Urinary bladder (tissue), 3 donors: ENCODE measurements at regions not wholly inside any gene's neighbourhood (a gene's known extent, or its start where the extent isn't known, plus 50 kb on each side); places are given as distances from the start of the nearest gene placed in this dataset.
"Not testable (repeated sequence)": the region's sequence is repeated elsewhere in the genome, so short reads cannot be mapped to it uniquely, and the experiment has no call there.

Experiments used
- DNase-seq: peaks from one replicate; pipeline ENCODE4 v3.0.0-alpha.2; 2015; ENCODE audit errors: extremely low spot score
- H3K27ac ChIP-seq: one replicate; pipeline ENCODE4 v1.5.1; 2013; ENCODE audit warnings: low read depth, mild to moderate bottlenecking, moderate library complexity
- H3K36me3 ChIP-seq: one replicate; pipeline ENCODE4 v1.6.1; 2013; ENCODE audit warnings: mild to moderate bottlenecking, moderate library complexity; ENCODE audit not compliant: insufficient read depth
- H3K4me1 ChIP-seq: one replicate; pipeline ENCODE4 v1.6.1; 2013; ENCODE audit warnings: mild to moderate bottlenecking, moderate library complexity; ENCODE audit not compliant: insufficient read depth
- H3K4me3 ChIP-seq: one replicate; pipeline ENCODE4 v1.5.1; 2013; ENCODE audit warnings: low read depth, low read length
- WGBS: extraction: QIAGEN DNeasy Blood & Tissue Kit; methylation state at CpG from one replicate; pipeline ENCODE4 v1.1.7; 2013; 5-methylcytosine and 5-hydroxymethylcytosine counted together
- donor health status: healthy with polysubstance abuse.
- donor health status: healthy.

GRCh38 chr6:130603391-130603790 is 223.8 kb upstream of the SMLR1 start:
- Histone ChIP-seq H3K27ac (no peak overlapping the region), H3K36me3 (no peaks in the 10 kb centered on the region), H3K4me3 (no peak overlapping the region), H3K4me1 (no peaks in the 10 kb centered on the region)
- WGBS, result 97% methylated on average over 3 of the region's 3 CpGs
- no peak for DNase-seq

DNA sequence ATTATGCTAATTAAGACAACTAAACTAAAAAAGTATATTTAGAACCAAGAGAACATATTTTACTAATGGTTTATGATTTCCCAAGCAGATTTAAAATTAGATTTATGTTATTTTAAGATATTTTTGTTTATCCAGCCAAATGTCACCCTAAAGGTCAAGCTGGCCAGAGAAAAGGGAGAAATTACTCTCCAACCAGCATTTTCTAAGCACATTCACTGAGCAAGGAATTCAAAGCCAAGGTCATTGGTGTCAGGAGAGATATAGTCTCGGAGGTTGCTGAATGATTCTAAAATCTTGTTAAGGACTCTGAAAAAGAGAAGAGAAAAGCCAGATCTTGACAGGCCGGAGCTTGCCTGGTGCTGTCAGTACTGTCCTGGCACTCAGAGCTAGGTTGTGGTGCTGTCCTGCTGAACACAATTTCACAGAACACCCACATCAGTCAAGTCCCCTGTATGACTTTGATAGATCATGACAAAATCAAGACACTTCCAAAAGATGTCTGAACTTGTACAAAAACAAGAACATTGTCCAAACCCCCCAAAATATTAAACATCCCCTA is 222.3 kb upstream of the SMLR1 start:
- DNase-seq, result no peak
- 42% methylated on average over 2 of the region's 2 CpGs for WGBS

GRCh38 chr6:130610303-130610702 is 216.9 kb upstream of the SMLR1 start:
- H3K27ac ChIP-seq, result no peak overlapping the region
- H3K4me1 ChIP-seq, result no peaks in the 10 kb centered on the region
- no peak overlapping the region for H3K4me3 ChIP-seq
- no peaks in the 10 kb centered on the region for H3K36me3 ChIP-seq
- no peak for DNase-seq
- WGBS, result 64% methylated on average over 2 of the region's 2 CpGs

More for the DNA sequence above, 222.3 kb upstream of the SMLR1 start:
- H3K36me3 ChIP-seq, result no peaks in the 10 kb centered on the region
- no peak overlapping the region for H3K4me3 ChIP-seq
- H3K27ac ChIP-seq, result no peak overlapping the region
- H3K4me1 ChIP-seq, result no peaks in the 10 kb centered on the region

GRCh38 chr6:130611366-130611765 is 215.8 kb upstream of the SMLR1 start:
- WGBS, result 86% methylated on average over 7 of the region's 7 CpGs
- Histone ChIP-seq H3K27ac (no peak overlapping the region), H3K4me3 (no peak overlapping the region), H3K36me3 (no peaks in the 10 kb centered on the region), H3K4me1 (no peaks in the 10 kb centered on the region)
- no peak for DNase-seq

- 96% methylated on average over 7 of the region's 7 CpGs for WGBS
- no peak for DNase-seq
- H3K4me1 ChIP-seq, result no peaks in the 10 kb centered on the region
Measured at GRCh38 chr6:130613176-130613575, 214.0 kb upstream of the SMLR1 start.

GRCh38 chr6:130615816-130616215 is 211.4 kb upstream of the SMLR1 start:
- H3K4me3 ChIP-seq, result no peak overlapping the region
- DNase-seq, result no peak
- no peaks in the 10 kb centered on the region for H3K36me3 ChIP-seq
- WGBS, result 93% methylated on average over 1 of the region's 1 CpG
- H3K27ac ChIP-seq, result no peak overlapping the region
- no peaks in the 10 kb centered on the region for H3K4me1 ChIP-seq

More at GRCh38 chr6:130613176-130613575, 214.0 kb upstream of the SMLR1 start:
- H3K4me3 ChIP-seq, result no peak overlapping the region
- H3K36me3 ChIP-seq, result no peaks in the 10 kb centered on the region
- H3K27ac ChIP-seq, result no peak overlapping the region

- no peak overlapping the region for H3K27ac ChIP-seq
- no peaks in the 10 kb centered on the region for H3K36me3 ChIP-seq
- WGBS, result 60% methylated on average over 2 of the region's 2 CpGs
Measured at GRCh38 chr6:130617658-130618057, 209.5 kb upstream of the SMLR1 start.

GRCh38 chr6:130618806-130619205 is 208.4 kb upstream of the SMLR1 start:
- 54% methylated on average over 5 of the region's 5 CpGs for WGBS
- H3K4me3 ChIP-seq, H3K36me3 ChIP-seq, H3K4me1 ChIP-seq, DNase-seq, H3K27ac ChIP-seq: not testable (repeated sequence)

More at GRCh38 chr6:130617658-130618057, 209.5 kb upstream of the SMLR1 start:
- Histone ChIP-seq H3K4me1 (no peaks in the 10 kb centered on the region), H3K4me3 (no peak overlapping the region)
- DNase-seq, result no peak

DNA sequence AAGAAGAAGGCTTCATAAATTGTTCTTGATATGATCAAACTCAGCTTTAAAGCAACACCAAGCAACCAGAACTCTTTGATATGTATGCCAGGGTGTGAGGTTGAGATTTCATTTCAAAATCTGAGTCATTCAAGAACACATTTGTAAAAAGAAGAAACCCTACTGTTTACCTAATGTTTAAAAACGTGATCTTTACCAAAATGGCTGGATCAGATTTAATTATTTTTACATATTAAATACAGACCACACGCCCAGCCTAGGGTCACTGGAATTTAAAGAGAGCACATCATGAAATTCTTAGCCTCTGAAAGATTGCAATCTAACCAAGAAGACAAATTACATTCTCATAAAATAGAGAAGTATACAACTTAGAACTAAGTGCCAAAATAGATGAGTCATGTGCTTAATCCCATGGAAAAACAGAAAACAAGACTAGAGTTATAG is 206.8 kb upstream of the SMLR1 start:
- Histone ChIP-seq H3K36me3 (no peaks in the 10 kb centered on the region), H3K4me3 (no peak overlapping the region), H3K4me1 (no peaks in the 10 kb centered on the region), H3K27ac (no peak overlapping the region)
- DNase-seq, result no peak
- 27% methylated on average over 2 of the region's 2 CpGs for WGBS

DNA sequence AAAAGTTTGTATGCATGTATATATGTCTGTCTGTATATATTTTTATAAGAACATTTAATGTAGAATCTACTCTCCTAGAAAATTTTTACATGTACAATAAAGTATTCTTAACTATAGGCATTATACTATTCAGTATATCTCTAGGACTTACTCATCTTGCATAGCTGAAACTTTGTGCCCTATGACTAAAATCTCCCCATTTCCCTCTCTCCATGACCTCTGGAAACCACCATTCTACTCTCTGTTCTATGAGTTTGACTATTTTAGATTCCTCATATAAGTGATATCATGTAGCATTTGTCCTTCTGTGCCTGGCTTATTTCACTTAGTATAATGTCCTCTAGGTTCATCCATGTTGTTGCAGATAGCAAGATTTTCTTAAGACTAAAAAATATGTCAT is 205.1 kb upstream of the SMLR1 start:
- DNase-seq, result no peak
- Histone ChIP-seq H3K27ac (no peak overlapping the region), H3K36me3 (no peaks in the 10 kb centered on the region), H3K4me1 (no peaks in the 10 kb centered on the region), H3K4me3 (no peak overlapping the region)

GRCh38 chr6:130624046-130624445 is 203.2 kb upstream of the SMLR1 start:
- 96% methylated on average over 2 of the region's 2 CpGs for WGBS
- Histone ChIP-seq H3K4me3 (no peak overlapping the region), H3K27ac (no peak overlapping the region), H3K4me1 (no peaks in the 10 kb centered on the region), H3K36me3 (no peaks in the 10 kb centered on the region)
- DNase-seq, result no peak

DNA sequence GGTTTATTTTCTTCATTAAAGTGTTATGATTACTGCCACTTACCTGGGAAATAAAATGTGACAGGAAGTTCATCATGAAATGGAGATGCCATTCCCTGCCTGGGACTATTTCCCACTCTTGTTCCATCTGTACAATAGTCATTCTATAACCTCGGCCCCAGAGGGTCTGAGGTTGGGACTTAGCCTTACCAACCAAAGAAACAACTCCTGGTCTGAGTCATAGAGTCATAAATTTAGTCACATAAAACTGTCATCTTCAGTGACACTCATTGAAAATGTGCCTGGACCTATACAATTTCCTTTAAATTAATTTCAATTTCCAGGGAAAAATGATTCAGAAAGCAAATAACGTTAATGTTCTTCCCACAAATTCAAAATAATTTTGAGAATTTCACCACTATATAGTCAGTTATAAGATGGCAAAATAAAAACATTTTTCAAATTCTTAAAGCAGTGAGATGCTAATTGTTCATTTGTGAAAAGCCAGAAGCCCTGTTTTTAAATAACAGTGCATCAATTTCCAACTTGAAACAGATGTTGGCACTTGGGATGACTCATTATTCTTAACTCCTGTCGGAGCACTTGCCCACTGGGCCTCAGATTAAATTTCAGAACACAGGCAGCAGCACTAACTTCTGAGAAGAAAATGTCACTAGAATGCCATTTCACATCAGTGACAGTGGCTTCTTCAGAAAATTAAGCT is 201.2 kb upstream of the SMLR1 start:
- no peaks in the 10 kb centered on the region for H3K36me3 ChIP-seq
- no peaks in the 10 kb centered on the region for H3K4me1 ChIP-seq
- no peak overlapping the region for H3K4me3 ChIP-seq
- H3K27ac ChIP-seq, result no peak overlapping the region
- WGBS, result 49% methylated on average over 3 of the region's 3 CpGs
- DNase-seq, result no peak

DNA sequence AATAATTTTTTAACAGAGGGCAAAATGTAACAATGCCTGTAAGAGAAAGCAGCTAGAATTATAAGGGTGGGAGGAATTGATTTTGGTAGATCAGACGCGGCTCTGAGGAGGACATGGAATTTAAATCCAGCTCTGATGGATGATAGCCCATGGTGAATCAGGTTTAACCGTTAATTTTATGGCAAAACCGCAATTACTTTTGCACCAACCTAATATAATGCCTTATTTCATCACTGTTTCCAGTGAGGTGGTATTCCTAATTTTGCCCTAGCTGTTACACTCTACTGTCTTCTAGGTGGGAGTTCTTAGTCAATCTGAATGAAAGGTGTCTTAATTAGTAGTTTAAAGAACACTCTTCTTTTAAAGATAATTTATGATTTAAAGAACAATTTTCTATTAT is 198.3 kb upstream of the SMLR1 start:
- WGBS, result 97% methylated on average over 4 of the region's 4 CpGs
- Histone ChIP-seq H3K27ac (no peak overlapping the region), H3K4me3 (no peak overlapping the region), H3K36me3 (no peaks in the 10 kb centered on the region), H3K4me1 (no peaks in the 10 kb centered on the region)
- DNase-seq, result no peak

- DNase-seq, result no peak
- no peaks in the 10 kb centered on the region for H3K36me3 ChIP-seq
- no peak overlapping the region for H3K4me3 ChIP-seq
- H3K27ac ChIP-seq, result no peak overlapping the region
- no peaks in the 10 kb centered on the region for H3K4me1 ChIP-seq
Measured at GRCh38 chr6:130629640-130630039, 197.6 kb upstream of the SMLR1 start.
